GM12891 (cell line): ENCODE measurements at regions not wholly inside any gene's neighbourhood (a gene's known extent, or its start where the extent isn't known, plus 50 kb on each side); places are given as distances from the start of the nearest gene placed in this dataset.

Source experiments
- PAX5 ChIP-seq: IDR thresholded peaks from 2 replicates; pipeline ENCODE4 v1.6.1; 2011; ENCODE audit warnings: low read length, moderate library complexity, mild to moderate bottlenecking; ENCODE audit not compliant: insufficient read depth, severe bottlenecking
- POLR2A ChIP-seq: IDR thresholded peaks from 2 replicates; pipeline ENCODE4 v1.6.1; 2011; ENCODE audit warnings: low read depth, low read length, control low read depth
- POLR2AphosphoS5 ChIP-seq: IDR thresholded peaks from 2 replicates; pipeline ENCODE4 v1.6.1; 2011; ENCODE audit warnings: low read depth, low read length, control low read depth
- TAF1 ChIP-seq: IDR thresholded peaks from 2 replicates; pipeline ENCODE4 v1.6.1; 2011; ENCODE audit warnings: low read depth, low read length, control low read depth

DNA sequence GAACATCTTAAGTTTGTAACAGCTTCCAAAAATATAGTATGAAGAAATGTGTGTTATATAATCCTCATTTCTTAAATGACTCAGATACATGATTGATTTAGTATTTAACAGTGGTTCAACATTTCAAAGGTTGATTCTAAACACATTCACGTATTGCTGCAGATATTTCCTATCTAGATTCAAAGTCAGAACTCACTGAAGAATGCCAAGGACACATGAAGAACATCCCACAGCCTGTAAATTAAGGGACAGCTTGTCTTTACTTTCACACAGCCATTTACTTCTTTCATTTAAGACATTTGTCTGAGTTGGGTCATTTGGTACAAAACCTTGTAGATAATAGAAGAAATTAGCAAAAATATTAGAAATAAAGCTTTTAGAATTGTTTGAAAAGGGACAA is 66.9 kb upstream of the CPSF6 start:
- TF ChIP-seq POLR2AphosphoS5 (no peak), POLR2A (no peak), TAF1 (no peak), PAX5 (no peak)
